PC-3 (cell line): ENCODE measurements at regions not wholly inside any gene's neighbourhood (a gene's known extent, or its start where the extent isn't known, plus 50 kb on each side); places are given as distances from the start of the nearest gene placed in this dataset.

Experiments used
- ATAC-seq: fragments of 200-7000 bp; cut with Tn5 transposase; 2 replicates; pipeline ENCODE4 v1.9.1; 2020; ENCODE audit warnings: mild to moderate bottlenecking, moderate library complexity
- BruUV-seq: library from RNA; stranded (reverse); fragments of 400-500 nt; replicated peaks from 2 replicates; lab custom pipeline; 2021; lab: Mats Ljungman, UMichigan
- CTCF ChIA-PET: fragments of 300-600 bp; sonication (Branson Sonifier 250); formaldehyde crosslinking; loops from one replicate; lab custom pipeline; 2022; ENCODE audit warnings: antibody characterized with exemption; lab: Charles Lee
- POLR2A ChIA-PET: fragments of 300-600 bp; sonication (Branson Sonifier 250); formaldehyde crosslinking; loops from one replicate; lab custom pipeline; 2022; ENCODE audit warnings: antibody characterized with exemption; ENCODE audit not compliant: unreplicated experiment; lab: Charles Lee
- DNase-seq: peaks from one replicate; pipeline ENCODE4 v3.0.0-alpha.2; 2015
- H2AFZ ChIP-seq: fragments of 300-600 bp; sonication (generic); 2 replicates; pipeline ENCODE4 v1.6.0; 2016; ENCODE audit warnings: antibody characterized with exemption, low read length
- H3F3A ChIP-seq: fragments of 300-600 bp; sonication (generic); one replicate; pipeline ENCODE4 v1.6.0; 2017; ENCODE audit warnings: antibody characterized with exemption, low read length, control low read depth, mild to moderate bottlenecking; ENCODE audit not compliant: unreplicated experiment
- H3K27ac ChIP-seq: fragments of 300-600 bp; sonication (generic); 2 replicates; pipeline ENCODE4 v1.5.1; 2016; ENCODE audit warnings: mild to moderate bottlenecking, low read length
- H3K27me3 ChIP-seq: fragments of 300-600 bp; sonication (generic); 2 replicates; pipeline ENCODE4 v1.6.1; 2016; ENCODE audit warnings: low read length, mixed read lengths
- H3K36me3 ChIP-seq: fragments of 300-600 bp; sonication (generic); 2 replicates; pipeline ENCODE4 v1.6.1; 2016; ENCODE audit warnings: low read depth, mixed run types, low read length, mixed read lengths
- H3K4me1 ChIP-seq: fragments of 300-600 bp; sonication (generic); 2 replicates; pipeline ENCODE4 v1.5.1; 2016; ENCODE audit warnings: low read length; ENCODE audit not compliant: insufficient read depth
- H3K4me2 ChIP-seq: fragments of 300-600 bp; sonication (generic); 2 replicates; pipeline ENCODE4 v1.6.0; 2016; ENCODE audit warnings: low read length
- H3K4me3 ChIP-seq: fragments of 300-600 bp; sonication (generic); 2 replicates; pipeline ENCODE4 v1.5.1; 2016; ENCODE audit warnings: mild to moderate bottlenecking, low read length, mixed read lengths
- H3K79me2 ChIP-seq: fragments of 300-600 bp; sonication (generic); 2 replicates; pipeline ENCODE4 v1.6.1; 2017; ENCODE audit warnings: low read length, mixed read lengths
- H3K9ac ChIP-seq: fragments of 300-600 bp; sonication (generic); 2 replicates; pipeline ENCODE4 v1.6.0; 2016; ENCODE audit warnings: mild to moderate bottlenecking, low read length
- H3K9me2 ChIP-seq: fragments of 300-600 bp; sonication (generic); replicated peaks from 2 replicates; pipeline ENCODE4 v1.6.1; 2016; ENCODE audit warnings: mixed run types, low read length, mixed read lengths
- H3K9me3 ChIP-seq: fragments of 300-600 bp; sonication (generic); 2 replicates; pipeline ENCODE4 v1.6.1; 2016; ENCODE audit warnings: low read length, mixed read lengths
- H4K20me1 ChIP-seq: fragments of 300-600 bp; sonication (generic); 2 replicates; pipeline ENCODE4 v1.6.1; 2016; ENCODE audit warnings: low read length, mixed read lengths
- CTCF ChIP-seq: fragments of 300-600 bp; sonication (generic); conservative IDR thresholded peaks from 2 replicates; pipeline ENCODE4 v1.5.1; 2017; ENCODE audit warnings: antibody characterized with exemption, low read depth, mild to moderate bottlenecking, low read length
- EZH2 ChIP-seq: fragments of 300-600 bp; sonication (generic); IDR thresholded peaks from one replicate; pipeline ENCODE4 v1.6.1; 2017; ENCODE audit warnings: antibody characterized with exemption, mild to moderate bottlenecking, low read length; ENCODE audit not compliant: unreplicated experiment
- EZH2phosphoT487 ChIP-seq: fragments of 300-600 bp; sonication (generic); IDR thresholded peaks from 2 replicates; pipeline ENCODE4 v1.6.1; 2018; ENCODE audit warnings: mild to moderate bottlenecking, antibody characterized with exemption, low read length, borderline replicate concordance
- intact Hi-C: fragments of 100-400 bp; cut with micrococcal nuclease; formaldehyde crosslinking; loops from 2 replicates; pipeline ENCODE4 v1.9.0; 2023

- ChIA-PET POLR2A (interaction anchor here (0.7 kb wide), 1 partner anchor 29 kb away, joined by 12 read pairs; no protein-coding TSS in a partner anchor), CTCF (interaction anchor here (0.6 kb wide), 1 partner anchor 677 kb away, joined by 4 read pairs; no protein-coding TSS in a partner anchor)
- TF ChIP-seq EZH2phosphoT487: no peak
- TF ChIP-seq CTCF: no peak
- TF ChIP-seq EZH2: no peak
- Histone ChIP-seq H3K27me3 (no peaks in the 10 kb centered on the region), H3K4me2 (no peak overlapping the region), H3K79me2 (no peaks in the 10 kb centered on the region), H3K9ac (no peak overlapping the region), H4K20me1 (no peaks in the 10 kb centered on the region), H3K4me3 (no peak overlapping the region), H3K9me3 (no peaks in the 10 kb centered on the region), H3K36me3 (no peaks in the 10 kb centered on the region), H2AFZ (no peak overlapping the region), H3K27ac (no peak overlapping the region), H3K9me2 (no peaks in the 10 kb centered on the region), H3F3A (no peaks in the 10 kb centered on the region), H3K4me1 (peaks cover 33% of the 10 kb centered on the region)
- intact Hi-C loops: loop anchor here (10.0 kb wide), 1 partner anchor 237 kb away; the partner anchor contains the start of gene JUN
- no peak for DNase-seq
- BruUV-seq: no TSS peak
- no peak for ATAC-seq
Measured at GRCh38 chr1:59022199-59022598, 238.4 kb upstream of the JUN start.

GRCh38 chr1:59022799-59023198 is 239.0 kb upstream of the JUN start:
- no peak for ATAC-seq
- POLR2A ChIA-PET: no interaction called here
- intact Hi-C loops: loop anchor here (10.0 kb wide), 1 partner anchor 238 kb away; the partner anchor contains the start of gene JUN

More at GRCh38 chr1:59022799-59023198, 239.0 kb upstream of the JUN start:
- peaks cover 33% of the 10 kb centered on the region for H3K4me1 ChIP-seq
- H3K9me3 ChIP-seq: no peaks in the 10 kb centered on the region
- H2AFZ ChIP-seq: no peak overlapping the region
- no peak overlapping the region for H3K4me2 ChIP-seq
- H3K27me3 ChIP-seq: no peaks in the 10 kb centered on the region
- CTCF ChIA-PET: no interaction called here
- no peak overlapping the region for H3K4me3 ChIP-seq
- no peaks in the 10 kb centered on the region for H3K79me2 ChIP-seq
- BruUV-seq: no TSS peak
- H3K36me3 ChIP-seq: no peaks in the 10 kb centered on the region
- no peaks in the 10 kb centered on the region for H3F3A ChIP-seq
- DNase-seq: no peak
- H3K9ac ChIP-seq: no peak overlapping the region
- H4K20me1 ChIP-seq: no peaks in the 10 kb centered on the region
- TF ChIP-seq EZH2 (no peak), CTCF (no peak), EZH2phosphoT487 (no peak)
- H3K9me2 ChIP-seq: no peaks in the 10 kb centered on the region
- no peak overlapping the region for H3K27ac ChIP-seq
